T-cell (primary cell): ENCODE measurements at regions not wholly inside any gene's neighbourhood (a gene's known extent, or its start where the extent isn't known, plus 50 kb on each side); places are given as distances from the start of the nearest gene placed in this dataset.

Source experiments
- ATAC-seq, 4 experiments: fragments of 200-7000 bp in 3 of 4; fragments of 150-1000 bp in 1 of 4; cut with Tn5 transposase; replicated peaks in 1 of 4; 1 replicate in 3 of 4; 2 replicates in 1 of 4; pipeline ENCODE4 v1.10.0; 2021; ENCODE audit warnings: moderate library complexity in 3 of 4, mild to moderate bottlenecking in 2 of 4, moderate number of reproducible peaks in 1 of 4
- CTCF ChIA-PET, 2 donors: fragments of 300-600 bp; sonication (Branson Sonifier 250); formaldehyde crosslinking; loops; one replicate each; lab custom pipeline; 2022; ENCODE audit warnings: antibody characterized with exemption in 2 of 2; lab: Charles Lee
- POLR2A ChIA-PET, 2 donors: fragments of 300-600 bp; sonication (Branson Sonifier 250); formaldehyde crosslinking; loops; one replicate each; lab custom pipeline; 2022; ENCODE audit warnings: antibody characterized with exemption in 2 of 2; lab: Charles Lee
- DNase-seq, 35 experiments: peaks; one replicate each; pipeline versions ENCODE4 v3.0.0 to v3.0.0-alpha.2; 2013 to 2023
- H3K27ac ChIP-seq: one replicate; pipeline ENCODE4 v1.5.1; 2013; ENCODE audit warnings: low read length
- H3K27me3 ChIP-seq, 2 experiments: replicated peaks in 1 of 2; 1 replicate in 1 of 2; 2 replicates in 1 of 2; pipeline versions ENCODE4 v1.6.1 to v1.7.0; 2013; ENCODE audit warnings: low read length in 1 of 2, mixed read lengths in 1 of 2; ENCODE audit not compliant: control insufficient read depth in 2 of 2, insufficient read depth in 2 of 2; ENCODE audit errors: extremely low read depth in 1 of 2
- H3K36me3 ChIP-seq, 2 donors: 1 replicate in 1 of 2; 2 replicates in 1 of 2; pipeline versions ENCODE4 v1.6.1 to v1.7.0; 2013; ENCODE audit warnings: low read length in 1 of 2; ENCODE audit not compliant: control insufficient read depth in 2 of 2, insufficient read depth in 1 of 2; ENCODE audit errors: extremely low read depth in 1 of 2
- H3K4me1 ChIP-seq, 2 experiments: 1 replicate in 1 of 2; 2 replicates in 1 of 2; pipeline versions ENCODE4 v1.6.1 to v1.7.0; 2013; ENCODE audit warnings: low read length in 2 of 2, mixed read lengths in 1 of 2; ENCODE audit not compliant: insufficient read depth in 2 of 2, control insufficient read depth in 1 of 2; ENCODE audit errors: extremely low read depth in 1 of 2
- H3K4me3 ChIP-seq, 2 donors: 1 replicate in 1 of 2; 2 replicates in 1 of 2; pipeline versions ENCODE4 v1.5.1 to v1.7.0; 2013; ENCODE audit warnings: mild to moderate bottlenecking in 2 of 2, low read length in 1 of 2, moderate library complexity in 1 of 2; ENCODE audit not compliant: control insufficient read depth in 1 of 2; ENCODE audit errors: extremely low read depth in 1 of 2
- H3K9me3 ChIP-seq: 2 replicates; pipeline ENCODE4 v1.7.0; 2013
- H3K27ac Mint-ChIP-seq, 2 donors: one replicate each; pipeline ENCODE4 v1.8.0; 2020 to 2021; ENCODE audit warnings: mild to moderate bottlenecking in 2 of 2, mixed read lengths in 2 of 2
- H3K27me3 Mint-ChIP-seq, 2 donors: one replicate each; pipeline ENCODE4 v1.8.0; 2021 to 2022; ENCODE audit warnings: mixed read lengths in 2 of 2
- H3K36me3 Mint-ChIP-seq: one replicate; pipeline ENCODE4 v1.8.0; 2021; ENCODE audit warnings: mixed read lengths
- H3K4me1 Mint-ChIP-seq, 3 donors: one replicate each; pipeline ENCODE4 v1.8.0; 2020 to 2022; ENCODE audit warnings: mixed read lengths in 3 of 3, mild to moderate bottlenecking in 1 of 3
- H3K4me3 Mint-ChIP-seq, 3 donors: one replicate each; pipeline ENCODE4 v1.8.0; 2020 to 2022; ENCODE audit warnings: mild to moderate bottlenecking in 3 of 3, mixed read lengths in 3 of 3, moderate library complexity in 3 of 3
- H3K9me3 Mint-ChIP-seq, 3 donors: one replicate each; pipeline ENCODE4 v1.8.0; 2020 to 2022; ENCODE audit warnings: mixed read lengths in 3 of 3
- WGBS: methylation state at CpG from one replicate; pipeline ENCODE4 v1.1.5; 2013; ENCODE audit warnings: missing lambda C conversion rate; ENCODE audit not compliant: insufficient coverage; 5-methylcytosine and 5-hydroxymethylcytosine counted together

- Mint-ChIP-seq H3K4me3 (no peak overlapping the region), H3K27ac (no peak overlapping the region), H3K36me3 (no peaks in the 10 kb centered on the region), H3K9me3 (peaks cover 14 to 16% (median 15%) of the 10 kb centered on the region in 3 donors), H3K4me1 (peaks cover 0 to 2% (median 0%) of the 10 kb centered on the region in 3 donors), H3K27me3 (peaks cover 7 to 9% of the 10 kb centered on the region in 2 donors)
- DNase-seq (no peak), ATAC-seq (no peak)
- ChIA-PET POLR2A (no interaction called here), CTCF (no interaction called here)
- Histone ChIP-seq H3K9me3 (no peaks in the 10 kb centered on the region), H3K27ac (no peak overlapping the region), H3K36me3 (no peaks in the 10 kb centered on the region), H3K4me1 (no peaks in the 10 kb centered on the region), H3K4me3 (no peak overlapping the region), H3K27me3 (peaks cover 0 to 4% of the 10 kb centered on the region in 2 experiments)
- 17% methylated on average over 1 of the region's 6 CpGs for WGBS
Observed at GRCh38 chr15:81596159-81596865, 222.3 kb upstream of the TMC3 start.

DNA sequence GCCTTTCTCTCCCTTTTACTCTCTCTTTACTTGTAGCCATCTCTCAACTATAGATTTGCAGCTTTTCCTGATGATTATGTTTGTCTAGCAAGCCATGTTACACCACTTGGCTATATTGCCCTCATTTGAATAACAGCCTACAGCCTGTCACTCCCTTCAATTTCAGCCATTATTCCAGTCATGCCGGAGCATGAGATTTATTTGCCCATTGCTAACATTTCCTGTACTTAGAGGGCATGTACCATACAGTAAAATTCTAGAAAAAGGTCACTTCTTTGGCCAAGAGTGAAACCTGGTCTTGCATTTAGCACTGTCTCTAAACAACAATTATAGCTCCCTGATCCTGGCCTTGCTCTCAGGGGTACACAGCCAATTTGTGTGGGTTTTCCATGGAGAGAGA is 221.7 kb upstream of the TMC3 start:
- no peak overlapping the region for H3K27ac ChIP-seq
- H3K27me3 ChIP-seq, result peaks cover 0 to 4% of the 10 kb centered on the region in 2 experiments
- Mint-ChIP-seq H3K27me3 (peaks cover 7 to 9% of the 10 kb centered on the region in 2 donors), H3K4me1 (peaks cover 0 to 2% (median 0%) of the 10 kb centered on the region in 3 donors), H3K4me3 (no peak overlapping the region), H3K9me3 (peaks cover 11 to 14% (median 12%) of the 10 kb centered on the region in 3 donors), H3K36me3 (no peaks in the 10 kb centered on the region), H3K27ac (no peak overlapping the region)
- no peak overlapping the region for H3K4me3 ChIP-seq
- no peak for ATAC-seq
- no CpG with 5 or more reads among the region's 1 CpG for WGBS
- H3K4me1 ChIP-seq, result no peaks in the 10 kb centered on the region
- H3K36me3 ChIP-seq, result no peaks in the 10 kb centered on the region
- H3K9me3 ChIP-seq, result no peaks in the 10 kb centered on the region
- ChIA-PET POLR2A (no interaction called here), CTCF (no interaction called here)
- no peak for DNase-seq

DNA sequence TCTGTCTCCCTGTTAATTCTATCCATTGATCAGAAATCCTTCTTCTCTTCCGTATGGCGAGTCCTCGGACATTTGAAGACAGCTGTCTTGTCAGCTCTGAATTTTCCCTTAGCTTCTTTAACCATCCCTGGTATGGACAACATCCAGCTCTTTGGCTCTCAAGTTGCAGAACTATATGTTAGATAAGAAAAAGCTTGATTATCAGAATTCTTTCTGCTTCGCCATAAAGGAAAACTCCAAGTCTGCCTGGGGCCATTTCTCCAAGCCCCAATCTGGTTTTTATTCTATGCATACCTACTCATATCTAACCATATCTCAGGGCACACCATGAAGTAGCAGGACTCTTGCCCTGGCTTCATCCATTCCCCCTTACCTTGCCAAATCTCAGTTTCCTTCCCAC is 215.7 kb upstream of the TMC3 start:
- no peaks in the 10 kb centered on the region for H3K27me3 ChIP-seq
- DNase-seq, result no peak
- CTCF ChIA-PET, result no interaction called here
- H3K4me3 ChIP-seq, result no peak overlapping the region
- no peaks in the 10 kb centered on the region for H3K36me3 ChIP-seq
- H3K4me1 ChIP-seq, result no peaks in the 10 kb centered on the region
- H3K27ac Mint-ChIP-seq, result no peak overlapping the region
- POLR2A ChIA-PET, result interaction anchor here in 1 of 2 donors (0.6 kb wide), 1 partner anchor 231 kb away, joined by 3 read pairs; no protein-coding TSS in a partner anchor
- no peak overlapping the region for H3K27ac ChIP-seq
- no peaks in the 10 kb centered on the region for H3K36me3 Mint-ChIP-seq
- no peak overlapping the region for H3K4me3 Mint-ChIP-seq
- H3K9me3 Mint-ChIP-seq, result peaks cover 0 to 4% (median 0%) of the 10 kb centered on the region in 3 donors
- H3K4me1 Mint-ChIP-seq, result no peaks in the 10 kb centered on the region
- H3K27me3 Mint-ChIP-seq, result peaks cover 0 to 14% of the 10 kb centered on the region in 2 donors
- no peaks in the 10 kb centered on the region for H3K9me3 ChIP-seq
- 100% methylated on average over 1 of the region's 4 CpGs for WGBS
- ATAC-seq, result no peak

DNA sequence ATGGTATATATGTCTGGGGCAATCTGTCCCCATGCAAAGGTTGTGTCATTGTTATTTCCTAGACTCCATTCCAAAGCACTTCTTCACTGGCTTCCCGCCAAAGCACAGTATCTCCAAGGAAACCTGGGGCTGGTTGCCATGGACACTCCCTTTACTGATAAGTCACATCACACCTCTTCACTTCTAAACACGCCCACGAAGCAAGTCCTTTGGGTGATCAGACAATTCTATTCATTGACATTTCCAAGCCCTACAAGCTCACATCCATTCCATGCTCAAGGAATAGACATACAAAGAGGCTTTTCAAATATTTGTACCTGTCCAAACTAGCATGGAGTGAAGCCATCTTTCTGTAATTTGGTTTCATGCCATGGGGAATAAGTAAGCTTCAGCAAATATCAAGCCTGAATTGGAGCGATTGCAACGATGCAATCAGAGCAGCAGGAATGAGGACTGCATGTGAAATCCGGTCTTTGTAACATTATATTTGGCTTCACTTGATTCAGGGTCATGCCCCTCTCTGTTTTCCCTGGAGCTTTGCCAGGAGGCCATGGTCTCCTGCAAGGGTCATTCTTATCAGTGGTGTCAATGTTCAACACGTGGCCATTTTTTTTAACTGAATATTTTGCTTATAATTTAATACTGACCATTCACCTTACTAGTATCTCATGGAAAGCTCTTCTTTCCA is 201.6 kb upstream of the TMC3 start:
- CTCF ChIA-PET, result no interaction called here
- Mint-ChIP-seq H3K9me3 (no peaks in the 10 kb centered on the region), H3K4me1 (no peaks in the 10 kb centered on the region), H3K4me3 (no peak overlapping the region), H3K36me3 (no peaks in the 10 kb centered on the region), H3K27ac (no peak overlapping the region), H3K27me3 (peaks cover 3 to 16% of the 10 kb centered on the region in 2 donors)
- ATAC-seq (no peak), DNase-seq (no peak)
- WGBS, result 100% methylated on average over 6 of the region's 7 CpGs
- Histone ChIP-seq H3K27ac (no peak overlapping the region), H3K27me3 (no peaks in the 10 kb centered on the region), H3K4me3 (no peak overlapping the region), H3K9me3 (peaks cover 2% of the 10 kb centered on the region), H3K36me3 (no peaks in the 10 kb centered on the region), H3K4me1 (no peaks in the 10 kb centered on the region)
- POLR2A ChIA-PET, result no interaction called here

GRCh38 chr15:81573098-81573746 is 199.2 kb upstream of the TMC3 start:
- Mint-ChIP-seq H3K36me3 (no peaks in the 10 kb centered on the region), H3K4me3 (no peak overlapping the region), H3K4me1 (no peaks in the 10 kb centered on the region), H3K9me3 (no peaks in the 10 kb centered on the region), H3K27me3 (peaks cover 4 to 15% of the 10 kb centered on the region in 2 donors), H3K27ac (no peak overlapping the region)
- H3K4me1 ChIP-seq, result no peaks in the 10 kb centered on the region
- no peaks in the 10 kb centered on the region for H3K27me3 ChIP-seq
- CTCF ChIA-PET, result no interaction called here
- WGBS, result 89% methylated on average over 3 of the region's 9 CpGs
- H3K36me3 ChIP-seq, result no peaks in the 10 kb centered on the region
- POLR2A ChIA-PET, result no interaction called here
- H3K27ac ChIP-seq, result no peak overlapping the region
- no peak for DNase-seq
- no peak overlapping the region for H3K4me3 ChIP-seq
- no peak for ATAC-seq
- H3K9me3 ChIP-seq, result no peaks in the 10 kb centered on the region

GRCh38 chr15:81572190-81572589 is 198.2 kb upstream of the TMC3 start:
- Histone ChIP-seq H3K4me3 (no peak overlapping the region), H3K27me3 (no peaks in the 10 kb centered on the region), H3K9me3 (no peaks in the 10 kb centered on the region), H3K4me1 (no peaks in the 10 kb centered on the region), H3K27ac (no peak overlapping the region), H3K36me3 (no peaks in the 10 kb centered on the region)
- DNase-seq, result no peak
- H3K4me3 Mint-ChIP-seq, result no peak overlapping the region
- peaks cover 7 to 17% of the 10 kb centered on the region in 2 donors for H3K27me3 Mint-ChIP-seq
- H3K4me1 Mint-ChIP-seq, result no peaks in the 10 kb centered on the region
- no peak overlapping the region for H3K27ac Mint-ChIP-seq
- CTCF ChIA-PET, result no interaction called here
- no peaks in the 10 kb centered on the region for H3K9me3 Mint-ChIP-seq
- ATAC-seq, result no peak
- POLR2A ChIA-PET, result interaction anchor here in 1 of 2 donors (0.7 kb wide), 1 partner anchor 113 kb away, joined by 3 read pairs; no protein-coding TSS in a partner anchor
- no peaks in the 10 kb centered on the region for H3K36me3 Mint-ChIP-seq
